Natural killer cell (primary cell): ENCODE measurements at regions not wholly inside any gene's neighbourhood (a gene's known extent, or its start where the extent isn't known, plus 50 kb on each side); places are given as distances from the start of the nearest gene placed in this dataset.

Source experiments
- ATAC-seq, 3 donors: fragments of 150-1000 bp in 2 of 3; fragments of 200-7000 bp in 1 of 3; cut with Tn5 transposase; 1 replicate in 1 of 3; 2 replicates in 2 of 3; pipeline ENCODE4 v1.10.0; 2021; ENCODE audit warnings: mild to moderate bottlenecking in 2 of 3, moderate library complexity in 2 of 3
- DNase-seq, 2 donors: peaks; one replicate each; pipeline versions ENCODE4 v3.0.0 to v3.0.0-alpha.2; 2013 to 2021; ENCODE audit warnings: mixed read lengths in 1 of 2
- H3K27ac ChIP-seq: one replicate; pipeline ENCODE4 v1.5.1; 2013; ENCODE audit warnings: mild to moderate bottlenecking, low read length
- H3K27me3 ChIP-seq: one replicate; pipeline ENCODE4 v1.6.1; 2013; ENCODE audit warnings: low read length; ENCODE audit not compliant: control insufficient read depth, insufficient read depth
- H3K36me3 ChIP-seq: one replicate; pipeline ENCODE4 v1.6.1; 2013; ENCODE audit warnings: low read length; ENCODE audit not compliant: control insufficient read depth, insufficient read depth
- H3K4me1 ChIP-seq: one replicate; pipeline ENCODE4 v1.6.1; 2013; ENCODE audit warnings: low read length; ENCODE audit not compliant: control insufficient read depth, insufficient read depth
- H3K4me3 ChIP-seq: one replicate; pipeline ENCODE4 v1.5.1; 2013; ENCODE audit warnings: low read length
- H3K9me3 ChIP-seq: one replicate; pipeline ENCODE4 v1.6.1; 2013; ENCODE audit warnings: low read length; ENCODE audit not compliant: control insufficient read depth, insufficient read depth
- H3K27ac Mint-ChIP-seq, 2 donors: one replicate each; pipeline ENCODE4 v1.8.0; 2022; ENCODE audit warnings: mild to moderate bottlenecking in 2 of 2, mixed read lengths in 2 of 2, moderate library complexity in 1 of 2
- H3K27me3 Mint-ChIP-seq, 2 donors: one replicate each; pipeline ENCODE4 v1.8.0; 2022; ENCODE audit warnings: low read depth in 2 of 2, mixed read lengths in 2 of 2
- H3K36me3 Mint-ChIP-seq: one replicate; pipeline ENCODE4 v1.8.0; 2022; ENCODE audit warnings: mixed read lengths
- H3K4me1 Mint-ChIP-seq, 2 donors: one replicate each; pipeline ENCODE4 v1.8.0; 2022; ENCODE audit warnings: mixed read lengths in 2 of 2
- H3K4me3 Mint-ChIP-seq: one replicate; pipeline ENCODE4 v1.8.0; 2022; ENCODE audit warnings: mild to moderate bottlenecking, moderate library complexity, mixed read lengths
- H3K9me3 Mint-ChIP-seq, 2 donors: one replicate each; pipeline ENCODE4 v1.8.0; 2022; ENCODE audit warnings: mixed read lengths in 2 of 2
- CTCF ChIP-seq: fragments of 200-600 bp; IDR thresholded peaks from one replicate; pipeline ENCODE4 v1.8.0; 2022; ENCODE audit warnings: antibody characterized with exemption
- WGBS: methylation state at CpG from one replicate; pipeline ENCODE4 v1.1.7; 2013; ENCODE audit warnings: missing lambda C conversion rate; ENCODE audit not compliant: insufficient coverage; 5-methylcytosine and 5-hydroxymethylcytosine counted together
- intact Hi-C: fragments of 100-400 bp; cut with micrococcal nuclease; formaldehyde crosslinking; loops from one replicate; pipeline ENCODE4 v1.14.2; 2022

- H3K27me3 ChIP-seq: no peaks in the 10 kb centered on the region
- ATAC-seq: no peak
- H3K36me3 ChIP-seq: no peaks in the 10 kb centered on the region
- H3K9me3 Mint-ChIP-seq: peaks cover 11 to 13% of the 10 kb centered on the region in 2 donors
- H3K4me3 ChIP-seq: no peak overlapping the region
- H3K4me3 Mint-ChIP-seq: no peak overlapping the region
- 94% methylated on average over 10 of the region's 10 CpGs for WGBS
- H3K4me1 ChIP-seq: no peaks in the 10 kb centered on the region
- H3K27me3 Mint-ChIP-seq: no peaks in the 10 kb centered on the region
- intact Hi-C loops: no loop called here
- no peak overlapping the region for H3K27ac Mint-ChIP-seq
- no peaks in the 10 kb centered on the region for H3K4me1 Mint-ChIP-seq
- TF ChIP-seq CTCF: no peak
- peaks cover 5% of the 10 kb centered on the region for H3K36me3 Mint-ChIP-seq
- no peak for DNase-seq
- no peak overlapping the region for H3K27ac ChIP-seq
- H3K9me3 ChIP-seq: no peaks in the 10 kb centered on the region
These were observed 793.0 kb downstream of the OLFM4 start for GRCh38 chr13:53821632-53822031.

- Histone ChIP-seq H3K9me3 (no peaks in the 10 kb centered on the region), H3K27me3 (no peaks in the 10 kb centered on the region), H3K4me1 (no peaks in the 10 kb centered on the region), H3K36me3 (no peaks in the 10 kb centered on the region), H3K27ac (no peak overlapping the region), H3K4me3 (no peak overlapping the region)
- Mint-ChIP-seq H3K9me3 (peaks cover 10 to 11% of the 10 kb centered on the region in 2 donors), H3K36me3 (peaks cover 5% of the 10 kb centered on the region), H3K4me1 (no peaks in the 10 kb centered on the region), H3K27ac (no peak overlapping the region), H3K27me3 (no peaks in the 10 kb centered on the region), H3K4me3 (no peak overlapping the region)
- 88% methylated on average over 4 of the region's 5 CpGs for WGBS
- intact Hi-C loops: no loop called here
- no peak for TF ChIP-seq CTCF
- DNase-seq: no peak
- ATAC-seq: no peak
These were observed 793.5 kb downstream of the OLFM4 start for GRCh38 chr13:53822136-53822535.

GRCh38 chr13:53839461-53839860 lies 810.8 kb downstream of the OLFM4 start:
- intact Hi-C loops: no loop called here
- Histone ChIP-seq H3K27ac (no peak overlapping the region), H3K4me1 (no peaks in the 10 kb centered on the region), H3K4me3 (no peak overlapping the region), H3K27me3 (no peaks in the 10 kb centered on the region), H3K36me3 (no peaks in the 10 kb centered on the region), H3K9me3 (no peaks in the 10 kb centered on the region)
- TF ChIP-seq CTCF: no peak
- Mint-ChIP-seq H3K27ac (no peak overlapping the region), H3K9me3 (peaks cover 12 to 13% of the 10 kb centered on the region in 2 donors), H3K27me3 (no peaks in the 10 kb centered on the region), H3K36me3 (no peaks in the 10 kb centered on the region), H3K4me3 (no peak overlapping the region), H3K4me1 (no peaks in the 10 kb centered on the region)
- DNase-seq (no peak), ATAC-seq (no peak)

GRCh38 chr13:53844473-53845146 lies 816.0 kb downstream of the OLFM4 start:
- H3K4me3 Mint-ChIP-seq: no peak overlapping the region

More at GRCh38 chr13:53844473-53845146, 816.0 kb downstream of the OLFM4 start:
- intact Hi-C loops: no loop called here
- H3K9me3 ChIP-seq: no peaks in the 10 kb centered on the region
- H3K9me3 Mint-ChIP-seq: peaks cover 12 to 16% of the 10 kb centered on the region in 2 donors
- H3K4me3 ChIP-seq: no peak overlapping the region
- DNase-seq: no peak
- TF ChIP-seq CTCF: no peak
- no peaks in the 10 kb centered on the region for H3K27me3 Mint-ChIP-seq
- ATAC-seq: no peak
- H3K27ac Mint-ChIP-seq: no peak overlapping the region
- WGBS: 39% methylated on average over 2 of the region's 6 CpGs
- no peaks in the 10 kb centered on the region for H3K4me1 ChIP-seq
- H3K27me3 ChIP-seq: no peaks in the 10 kb centered on the region
- H3K36me3 Mint-ChIP-seq: no peaks in the 10 kb centered on the region
- H3K36me3 ChIP-seq: no peaks in the 10 kb centered on the region
- H3K4me1 Mint-ChIP-seq: no peaks in the 10 kb centered on the region
- no peak overlapping the region for H3K27ac ChIP-seq
